Hindlimb muscle (tissue), 1 donor: ENCODE measurements at regions not wholly inside any gene's neighbourhood (a gene's known extent, or its start where the extent isn't known, plus 50 kb on each side); places are given as distances from the start of the nearest gene placed in this dataset.

ENCODE experiments used
- DNase-seq: peaks from one replicate; pipeline ENCODE4 v3.0.0-alpha.2; 2013

DNA sequence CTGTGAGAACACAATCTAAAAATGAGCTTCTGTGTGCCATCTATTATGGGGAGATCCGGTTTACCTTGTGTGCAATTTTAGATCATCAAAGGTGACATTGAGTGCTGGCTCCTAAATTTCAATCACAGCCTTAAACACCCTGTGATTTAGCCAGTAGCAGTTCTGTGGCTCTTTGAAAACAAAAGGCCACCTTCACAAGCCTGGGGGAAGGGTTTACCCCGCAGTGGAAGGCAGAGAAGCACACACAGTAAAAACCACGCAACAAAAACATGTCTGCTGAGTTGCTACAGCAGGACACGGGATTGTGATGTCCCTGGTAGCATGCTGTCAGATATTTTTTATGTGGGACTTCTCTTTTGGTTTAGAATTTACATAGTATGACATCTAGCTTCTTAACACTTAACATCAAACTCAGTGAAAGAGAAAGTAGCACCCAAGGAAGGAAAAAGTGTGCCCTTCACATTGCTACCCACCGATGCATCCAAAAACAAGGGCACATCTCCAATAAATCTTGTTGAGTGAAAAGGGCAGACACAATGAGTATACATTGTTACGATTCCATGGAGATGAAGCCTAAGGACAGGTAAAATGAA, 56.1 kb upstream of the RNF152 start:
- DNase-seq = no peak

DNA sequence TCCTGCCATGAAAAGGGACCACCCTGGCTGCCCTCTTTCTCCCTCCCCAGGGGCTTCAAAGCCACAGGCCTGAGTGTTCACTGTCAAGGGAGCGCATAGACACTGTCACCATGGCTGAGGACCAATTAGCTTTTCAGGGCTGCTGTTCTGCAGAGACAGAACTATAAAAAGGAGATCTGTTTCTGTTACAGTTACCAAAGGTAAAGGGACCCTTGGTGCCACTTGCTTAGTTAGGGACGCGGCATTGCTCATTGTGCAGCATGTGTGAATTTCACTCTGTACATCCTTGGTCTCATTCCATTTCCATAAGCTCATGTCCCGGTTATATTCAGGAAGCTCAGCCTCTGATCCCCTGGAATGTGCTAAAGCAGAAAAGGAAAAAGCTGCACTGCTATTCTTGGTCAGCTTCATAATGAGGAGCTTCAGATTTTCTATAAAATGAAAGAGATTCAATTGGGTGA, 55.5 kb upstream of the RNF152 start:
- no peak for DNase-seq

DNA sequence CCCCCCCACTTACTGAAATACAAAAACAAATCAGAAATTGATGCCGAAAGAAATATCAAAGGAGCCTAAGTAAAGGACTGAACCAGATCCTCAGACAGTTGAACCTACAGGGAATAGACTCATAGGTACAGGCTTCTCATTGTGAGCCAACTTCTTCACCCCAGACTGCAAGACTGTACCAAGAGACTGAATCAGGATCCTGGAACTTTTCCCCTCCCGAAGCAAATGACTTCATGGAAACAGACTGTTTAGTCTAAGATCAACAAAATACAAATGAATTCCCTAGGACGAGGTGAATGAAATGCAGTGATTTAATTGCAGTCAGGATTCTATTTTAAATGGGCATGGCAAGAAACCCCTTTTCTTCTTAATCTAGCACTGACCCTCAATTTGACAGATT, 53.6 kb upstream of the RNF152 start:
- DNase-seq = no peak

DNA sequence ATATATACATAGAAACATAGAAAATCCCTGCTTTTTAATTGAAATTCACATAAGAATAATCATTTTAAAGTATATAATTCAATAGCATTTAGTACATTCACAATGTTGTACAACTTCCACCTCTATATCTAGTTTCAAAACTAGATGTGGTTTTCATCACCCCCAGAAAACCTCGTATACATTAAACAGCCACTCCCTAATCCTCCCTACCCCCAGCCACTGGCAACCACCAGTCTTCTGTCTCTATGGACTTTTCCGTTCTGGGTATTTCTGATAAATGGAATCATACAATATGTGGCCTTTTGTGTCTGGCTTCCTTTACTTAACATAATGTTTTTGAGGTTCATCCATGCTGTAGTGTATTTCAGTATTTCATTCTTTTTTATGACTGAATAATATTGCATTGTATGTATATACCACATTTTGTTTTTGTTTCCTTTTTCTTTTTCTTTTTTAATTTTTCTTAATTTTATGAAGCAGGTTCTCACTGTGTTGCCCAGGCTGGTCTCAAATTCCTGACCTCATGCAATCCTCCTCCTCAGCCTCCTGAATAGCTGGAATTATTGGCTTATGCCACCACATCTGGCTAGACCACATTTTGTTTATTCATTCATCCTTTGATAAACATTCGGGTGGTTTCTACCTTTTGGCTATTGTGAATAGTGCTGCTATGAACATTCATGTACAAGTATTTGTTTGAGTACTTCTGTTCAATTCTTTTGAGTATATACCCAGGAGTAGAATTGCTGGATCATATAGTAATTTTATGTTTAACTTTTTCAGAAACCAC, 50.6 kb upstream of the RNF152 start:
- DNase-seq = no peak
